ENCODE measurements at regions not wholly inside any gene's neighbourhood (a gene's known extent, or its start where the extent isn't known, plus 50 kb on each side); places are given as distances from the start of the nearest gene placed in this dataset.

- Histone ChIP-seq H3K9me3 (no peaks in the 10 kb centered on the region), H3K4me1 (ENCODE audit: control insufficient read depth in 1 of 2, insufficient read depth in 2 of 2, low read depth in 1 of 2, low read length in 1 of 2) (peaks cover 0 to 11% of the 10 kb centered on the region in 2 experiments; a peak in 2 of 4 replicates), H3K4me3 (ENCODE audit: low read depth in 2 of 2, low read length in 1 of 2) (no peak overlapping the region), H3K36me3 (replicated peaks in 1 of 2; ENCODE audit: control insufficient read depth in 1 of 2, insufficient read depth in 2 of 2, low read length in 1 of 2) (no peaks in the 10 kb centered on the region), H3K9ac (no peak overlapping the region), H4K20me1 (ENCODE audit: insufficient read depth) (no peaks in the 10 kb centered on the region), H3K4me2 (no peak overlapping the region), H3K79me2 (ENCODE audit: insufficient read depth) (no peaks in the 10 kb centered on the region), H3K27me3 (ENCODE audit: insufficient read depth) (no peaks in the 10 kb centered on the region), H3K9me2 (no peaks in the 10 kb centered on the region), H3F3A (replicated peaks; ENCODE audit: insufficient read depth) (no peaks in the 10 kb centered on the region), H3K27ac (ENCODE audit: low read depth in 2 of 2, low read length in 1 of 2) (no peak overlapping the region), H2AFZ (ENCODE audit: low read depth) (no peak overlapping the region)
- CTCF ChIA-PET, result no interaction called here
- no peak for DNase-seq
- POLR2A ChIA-PET, result no interaction called here
- TF ChIP-seq GATA2 (CRISPR knock-in tag; IDR thresholded peaks at IDR 0.05) (no peak), USF2 (IDR thresholded peaks at IDR 0.05; ENCODE audit: borderline replicate concordance, low read depth, low read length) (no peak), NFIC (IDR thresholded peaks at IDR 0.05; ENCODE audit: borderline replicate concordance) (no peak), ZBTB33 (IDR thresholded peaks at IDR 0.05; ENCODE audit: borderline replicate concordance, low read depth) (no peak), FOXM1 (IDR thresholded peaks at IDR 0.05; ENCODE audit: low read depth) (no peak), SMC3 (IDR thresholded peaks at IDR 0.05; ENCODE audit: low read depth, low read length) (no peak), PBX3 (IDR thresholded peaks at IDR 0.05) (no peak), IRF3 (IDR thresholded peaks at IDR 0.05; ENCODE audit: low read depth, low read length) (no peak), TCF12 (IDR thresholded peaks at IDR 0.05) (no peak), EP300 (IDR thresholded peaks at IDR 0.05; ENCODE audit: borderline replicate concordance in 1 of 2, low read depth in 1 of 2, low read length in 1 of 2) (no peak), USF1 (IDR thresholded peaks at IDR 0.05; ENCODE audit: borderline replicate concordance, low read depth) (no peak), RCOR1 (IDR thresholded peaks at IDR 0.05; ENCODE audit: low read length) (no peak), RAD21 (IDR thresholded peaks at IDR 0.05; ENCODE audit: low read length) (no peak), EZH2phosphoT487 (IDR thresholded peaks at IDR 0.05; ENCODE audit: borderline replicate concordance, low read depth) (no peak), TEAD4 (IDR thresholded peaks at IDR 0.05; ENCODE audit: borderline replicate concordance, insufficient read depth) (no peak)
- 88% methylated on average over 7 of the region's 7 CpGs for WGBS (ENCODE audit: low lambda C conversion rate)
These were observed 401.6 kb upstream of the TBX3 start for GRCh38 chr12:115085594-115085993.

All from SK-N-SH (cell line).